ENCODE measurements at regions not wholly inside any gene's neighbourhood (a gene's known extent, or its start where the extent isn't known, plus 50 kb on each side); places are given as distances from the start of the nearest gene placed in this dataset.

- no peaks in the 10 kb centered on the region for H3K27me3 Mint-ChIP-seq
- no CpG with 5 or more reads among the region's 1 CpG for WGBS (ENCODE audit: insufficient coverage)
- intact Hi-C loops (cut with micrococcal nuclease) = no loop called here
- no peak for TF ChIP-seq CTCF (IDR thresholded peaks at IDR 0.05)
- no peak for TF ChIP-seq EZH2 (IDR thresholded peaks at IDR 0.05; ENCODE audit: borderline replicate concordance, insufficient read depth, low read depth, low read length, poor library complexity, severe bottlenecking)
- POLR2A ChIA-PET = no interaction called here
- no peak for DNase-seq
- H3K4me2 ChIP-seq (replicated peaks; ENCODE audit: low read depth, low read length, poor library complexity, severe bottlenecking) = no peak overlapping the region
- no peak overlapping the region for H2AFZ ChIP-seq (ENCODE audit: insufficient read depth, low read depth, low read length, poor library complexity, severe bottlenecking)
- CTCF ChIA-PET = no interaction called here
- peaks cover 1% of the 10 kb centered on the region for H3K9me3 Mint-ChIP-seq (ENCODE audit: insufficient read depth)
- H3K27ac ChIP-seq (ENCODE audit: low read length in 2 of 2) = no peak overlapping the region
- H3K9me3 ChIP-seq (ENCODE audit: control extremely low read depth in 1 of 3, control insufficient read depth in 2 of 3, insufficient read depth in 1 of 3, low read length in 2 of 3) = no peaks in the 10 kb centered on the region
- H4K20me1 ChIP-seq (ENCODE audit: control insufficient read depth, insufficient read depth, low read length, poor library complexity, severe bottlenecking) = no peaks in the 10 kb centered on the region
- no peak for ATAC-seq (ENCODE audit: low read depth)
- no peaks in the 10 kb centered on the region for H3K79me2 ChIP-seq (ENCODE audit: control insufficient read depth, insufficient read depth, low read length)
- no peak overlapping the region for H3K27ac Mint-ChIP-seq
- no peaks in the 10 kb centered on the region for H3K27me3 ChIP-seq (replicated peaks in 1 of 4; ENCODE audit: control extremely low read depth in 1 of 4, control insufficient read depth in 3 of 4, insufficient read depth in 4 of 4, low read length in 3 of 4)
- H3K9ac ChIP-seq (ENCODE audit: low read length) = no peak overlapping the region
- no peaks in the 10 kb centered on the region for H3K36me3 ChIP-seq (replicated peaks in 1 of 2; ENCODE audit: control extremely low read depth in 1 of 2, control insufficient read depth in 1 of 2, extremely low read depth in 1 of 2, insufficient read depth in 2 of 2, low read length in 1 of 2)
- no peaks in the 10 kb centered on the region for H3K4me1 Mint-ChIP-seq
- no peak overlapping the region for H3K4me3 Mint-ChIP-seq
- H3K4me1 ChIP-seq (ENCODE audit: control insufficient read depth in 2 of 2, insufficient read depth in 2 of 2, low read length in 2 of 2) = no peaks in the 10 kb centered on the region
- H3K4me3 ChIP-seq (ENCODE audit: control extremely low read depth in 1 of 5, extremely low read depth in 1 of 5, insufficient read depth in 1 of 5, low read depth in 2 of 5, low read length in 4 of 5) = no peak overlapping the region
These were observed 194.8 kb upstream of the MRPS30 start for GRCh38 chr5:44613936-44614335.

- Histone ChIP-seq H3K79me2 (ENCODE audit: control insufficient read depth, insufficient read depth, low read length) (no peaks in the 10 kb centered on the region), H3K9ac (ENCODE audit: low read length) (no peak overlapping the region), H3K27ac (ENCODE audit: low read length in 2 of 2) (no peak overlapping the region), H3K9me3 (ENCODE audit: control extremely low read depth in 1 of 3, control insufficient read depth in 2 of 3, insufficient read depth in 1 of 3, low read length in 2 of 3) (peaks cover 0 to 4% (median 0%) of the 10 kb centered on the region in 3 donors), H3K27me3 (replicated peaks in 1 of 4; ENCODE audit: control extremely low read depth in 1 of 4, control insufficient read depth in 3 of 4, insufficient read depth in 4 of 4, low read length in 3 of 4) (no peaks in the 10 kb centered on the region), H2AFZ (ENCODE audit: insufficient read depth, low read depth, low read length, poor library complexity, severe bottlenecking) (no peak overlapping the region), H4K20me1 (ENCODE audit: control insufficient read depth, insufficient read depth, low read length, poor library complexity, severe bottlenecking) (no peaks in the 10 kb centered on the region), H3K36me3 (replicated peaks in 1 of 2; ENCODE audit: control extremely low read depth in 1 of 2, control insufficient read depth in 1 of 2, extremely low read depth in 1 of 2, insufficient read depth in 2 of 2, low read length in 1 of 2) (no peaks in the 10 kb centered on the region), H3K4me2 (replicated peaks; ENCODE audit: low read depth, low read length, poor library complexity, severe bottlenecking) (no peak overlapping the region), H3K4me3 (ENCODE audit: control extremely low read depth in 1 of 5, extremely low read depth in 1 of 5, insufficient read depth in 1 of 5, low read depth in 2 of 5, low read length in 4 of 5) (no peak overlapping the region), H3K4me1 (ENCODE audit: control insufficient read depth in 2 of 2, insufficient read depth in 2 of 2, low read length in 2 of 2) (no peaks in the 10 kb centered on the region)
- TF ChIP-seq CTCF (IDR thresholded peaks at IDR 0.05) (no peak), EZH2 (IDR thresholded peaks at IDR 0.05; ENCODE audit: borderline replicate concordance, insufficient read depth, low read depth, low read length, poor library complexity, severe bottlenecking) (no peak)
- ATAC-seq (ENCODE audit: low read depth) (no peak), DNase-seq (no peak)
- intact Hi-C loops (cut with micrococcal nuclease) = no loop called here
- 100% methylated on average over 1 of the region's 5 CpGs for WGBS (ENCODE audit: insufficient coverage)
- no peaks in the 10 kb centered on the region for H3K4me1 Mint-ChIP-seq
- no peaks in the 10 kb centered on the region for H3K27me3 Mint-ChIP-seq
- no peak overlapping the region for H3K4me3 Mint-ChIP-seq
- CTCF ChIA-PET = no interaction called here
- POLR2A ChIA-PET = no interaction called here
- H3K9me3 Mint-ChIP-seq (ENCODE audit: insufficient read depth) = peaks cover 2% of the 10 kb centered on the region
- no peak overlapping the region for H3K27ac Mint-ChIP-seq
These were observed 202.8 kb upstream of the MRPS30 start for GRCh38 chr5:44605926-44606325.
